HG03558 (cell line): ENCODE measurements at regions not wholly inside any gene's neighbourhood (a gene's known extent, or its start where the extent isn't known, plus 50 kb on each side); places are given as distances from the start of the nearest gene placed in this dataset.

Source experiments
- ATAC-seq: cut with Tn5 transposase; IDR thresholded peaks from one replicate; pipeline ENCODE4 v1.9.1; 2021; ENCODE audit warnings: moderate number of reproducible peaks; ENCODE audit not compliant: unreplicated experiment; ENCODE audit errors: extremely low read depth

DNA sequence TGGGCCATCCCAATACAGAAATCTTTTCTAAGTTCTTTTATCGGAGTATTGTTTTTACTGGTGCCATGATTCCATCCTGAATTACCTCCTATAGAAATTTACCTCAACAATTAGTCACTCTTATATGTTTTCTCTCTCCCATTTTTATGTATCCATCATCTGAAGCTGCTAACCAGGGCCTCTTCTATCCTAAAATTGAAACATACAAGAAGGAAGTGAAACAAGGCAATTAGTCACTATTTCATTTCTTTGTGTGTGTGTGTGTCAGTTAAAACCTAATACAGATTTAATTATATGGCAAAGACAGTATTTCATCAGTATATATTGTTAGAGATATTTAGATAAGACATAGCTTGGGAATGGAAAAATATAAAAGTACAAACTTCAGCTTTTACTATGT lies 148.4 kb upstream of the AHR start:
- ATAC-seq: no peak

DNA sequence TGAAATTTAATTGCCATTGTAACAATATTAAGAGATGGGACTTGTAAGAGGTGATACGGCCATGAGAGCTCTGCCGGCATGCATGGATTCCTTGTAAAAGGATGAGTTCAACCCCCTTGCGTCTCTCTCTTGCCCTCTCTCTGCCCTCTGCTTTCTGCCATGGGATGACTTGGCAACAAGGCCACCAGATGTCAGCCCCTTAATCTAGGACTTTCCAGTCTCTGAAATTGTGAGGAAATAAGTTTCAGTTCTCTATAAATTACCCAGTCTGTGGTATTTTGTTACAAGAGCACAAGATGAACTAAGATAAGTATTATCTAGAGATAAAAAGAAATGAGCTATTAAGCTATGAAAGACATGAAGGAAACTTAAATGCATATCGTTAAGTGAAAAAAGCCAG lies 145.7 kb upstream of the AHR start:
- ATAC-seq: no peak

GRCh38 chr7:17153536-17153935 lies 144.9 kb upstream of the AHR start:
- no peak for ATAC-seq

- no peak for ATAC-seq
Observed at GRCh38 chr7:17155529-17155928, 142.9 kb upstream of the AHR start.

DNA sequence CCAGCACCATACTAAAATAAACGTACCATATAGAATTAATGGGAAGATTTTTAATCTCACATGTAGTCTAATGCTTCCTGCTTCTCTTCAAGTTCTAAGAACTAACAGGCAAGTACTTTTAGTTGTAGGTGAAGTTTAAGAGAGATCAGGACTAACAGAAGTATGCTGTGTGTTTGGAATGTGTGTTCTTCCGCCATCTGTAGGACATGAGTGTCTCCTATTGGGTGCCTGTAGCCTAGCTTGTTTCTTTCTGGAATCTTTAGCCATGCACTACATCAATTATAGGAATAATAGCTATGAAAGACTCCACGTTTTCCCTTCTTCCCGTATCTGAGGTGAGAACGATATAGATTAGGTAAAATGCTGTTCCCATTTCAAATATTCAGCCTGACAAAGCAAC lies 140.2 kb upstream of the AHR start:
- no peak for ATAC-seq

- ATAC-seq: peak; percentile 78
Observed at GRCh38 chr7:17159500-17160037, 138.9 kb upstream of the AHR start.

DNA sequence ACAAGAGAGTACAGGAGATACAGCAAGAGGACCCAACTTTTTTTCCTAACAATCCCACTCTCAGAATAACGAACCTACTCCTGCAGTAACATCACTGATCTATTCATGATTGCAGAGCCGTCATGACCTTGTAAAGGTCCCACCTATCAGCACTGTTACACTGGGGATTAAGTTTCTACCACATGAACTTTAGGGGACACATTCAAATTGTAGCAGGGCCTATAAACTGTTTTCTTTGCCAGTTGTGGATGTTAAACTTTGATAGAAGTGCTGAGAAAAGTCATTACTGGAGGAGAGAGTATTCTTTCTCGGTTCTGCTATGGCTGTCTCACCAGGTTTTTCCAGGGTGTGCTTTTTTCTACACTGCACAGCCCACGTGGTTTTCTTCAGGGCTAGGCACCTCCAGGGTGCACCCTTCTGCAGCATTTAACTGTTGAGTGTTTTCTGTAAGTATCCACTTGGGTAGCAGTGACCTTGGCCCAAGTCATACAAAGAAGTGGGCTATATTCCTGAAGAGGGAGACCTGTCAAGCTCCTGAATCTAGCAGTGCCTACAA lies 131.6 kb upstream of the AHR start:
- peak; percentile 92 for ATAC-seq

DNA sequence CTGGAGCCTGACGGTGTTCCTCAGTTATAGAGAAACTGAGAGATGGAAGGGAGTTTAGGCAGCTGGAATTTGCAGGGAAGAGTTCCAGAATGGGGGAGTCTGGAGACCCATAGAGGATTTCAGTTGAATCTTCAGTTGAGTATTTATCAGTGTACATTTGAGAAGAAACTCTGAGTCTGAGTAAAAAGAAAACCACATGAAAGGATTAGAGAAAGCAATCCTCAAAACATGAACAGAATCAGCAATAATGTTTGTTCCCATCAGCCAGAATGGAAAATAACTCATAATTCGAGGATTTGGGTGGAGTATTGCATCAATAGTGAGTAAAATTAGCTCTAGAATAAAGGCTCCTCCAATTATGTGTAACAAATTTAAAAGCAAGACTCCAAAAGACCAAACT lies 130.0 kb upstream of the AHR start:
- no peak for ATAC-seq

- no peak for ATAC-seq
Observed at GRCh38 chr7:17171427-17171826, 127.0 kb upstream of the AHR start.

- ATAC-seq: no peak
Observed at GRCh38 chr7:17176371-17177032, 122.0 kb upstream of the AHR start.

DNA sequence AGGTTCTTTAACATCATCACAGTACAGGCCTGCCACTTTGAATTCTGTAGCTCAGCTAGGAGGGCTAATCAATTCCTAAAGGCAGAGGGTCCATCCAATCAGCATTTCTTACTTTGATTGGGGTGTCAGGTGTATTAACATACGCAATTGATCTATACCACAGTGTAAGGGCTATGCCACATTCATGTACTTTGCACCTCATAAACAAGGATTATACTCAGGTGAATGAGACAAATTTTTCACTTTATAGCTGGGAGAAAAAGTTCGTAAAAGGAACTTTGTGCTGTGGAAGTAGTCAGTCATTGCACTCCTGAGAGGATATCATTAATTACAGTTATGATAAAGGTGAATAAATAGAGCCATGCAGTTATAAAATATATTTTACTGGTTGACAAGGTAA lies 119.9 kb upstream of the AHR start:
- no peak for ATAC-seq

- ATAC-seq: no peak
Observed at GRCh38 chr7:17181482-17181881, 117.0 kb upstream of the AHR start.

DNA sequence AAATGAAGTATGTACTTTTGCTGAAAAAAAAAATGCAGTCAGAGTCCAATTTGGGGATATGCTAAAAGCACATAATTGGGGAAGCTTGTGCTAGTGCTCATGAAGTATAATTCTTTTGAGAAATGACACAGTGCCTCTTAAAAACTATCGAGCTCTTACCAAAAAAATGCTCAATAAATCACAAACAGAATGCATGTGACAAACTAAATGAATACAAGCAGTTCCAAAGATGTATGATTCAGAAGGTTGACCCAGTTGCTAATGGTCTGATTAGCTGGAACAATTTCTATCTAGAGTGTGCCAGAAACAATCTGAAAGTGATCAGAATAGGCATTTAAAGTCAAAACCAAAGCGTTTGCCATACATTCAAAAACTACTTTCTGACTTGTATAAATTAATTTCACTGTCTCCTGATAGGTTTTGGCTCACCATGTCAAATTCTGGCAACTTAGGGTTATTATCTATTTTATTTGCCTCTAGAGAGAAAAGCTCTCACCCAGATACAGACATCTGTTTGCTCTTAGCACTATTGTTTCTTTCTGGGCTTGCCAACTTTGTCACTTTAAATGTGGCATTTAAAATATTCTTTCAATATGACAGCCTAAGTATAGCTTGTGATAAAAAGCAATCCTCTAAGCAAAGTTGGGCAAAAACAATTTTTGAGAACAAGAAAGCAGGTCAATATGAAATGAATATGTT lies 114.7 kb upstream of the AHR start:
- ATAC-seq: no peak

DNA sequence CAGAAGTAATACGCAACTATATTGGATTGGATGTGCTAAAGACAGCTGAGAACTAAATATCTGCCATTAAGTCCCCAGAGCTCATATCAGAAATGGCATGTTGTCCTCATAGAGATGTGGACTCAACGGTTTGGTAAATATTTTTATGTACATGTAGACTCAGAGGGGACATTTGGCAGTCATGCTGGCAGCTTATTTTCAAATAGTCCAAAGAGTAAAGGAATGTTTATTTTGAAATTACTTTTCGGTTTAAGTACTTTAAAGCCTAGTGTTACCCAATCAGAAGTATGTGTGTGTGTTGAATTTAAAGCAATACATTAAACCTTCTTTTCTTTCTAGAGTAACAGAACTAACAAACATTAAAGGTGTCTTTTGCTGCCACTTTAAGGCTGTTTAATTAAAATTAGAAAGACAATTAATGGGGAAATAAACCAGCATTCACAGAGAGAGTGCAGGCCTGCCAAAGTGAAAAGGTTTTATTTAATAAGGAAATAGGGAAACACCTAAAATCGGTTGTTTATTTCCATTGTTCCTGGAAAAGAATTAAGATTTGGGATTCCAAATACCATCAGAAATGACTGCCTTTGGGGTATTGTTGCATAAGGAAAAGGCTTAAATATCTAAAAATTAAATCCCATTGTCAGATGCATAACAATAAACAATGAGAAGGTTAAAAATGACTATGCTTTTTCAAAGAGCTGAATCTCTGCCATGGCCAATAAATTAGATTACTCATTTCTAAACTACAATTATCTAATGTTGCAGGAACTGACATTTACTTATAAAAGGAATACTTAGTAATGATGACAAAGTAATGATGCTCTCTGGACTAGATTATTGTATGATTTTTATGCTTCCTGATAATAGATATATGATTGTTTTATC lies 113.4 kb upstream of the AHR start:
- peak; percentile 16 for ATAC-seq

DNA sequence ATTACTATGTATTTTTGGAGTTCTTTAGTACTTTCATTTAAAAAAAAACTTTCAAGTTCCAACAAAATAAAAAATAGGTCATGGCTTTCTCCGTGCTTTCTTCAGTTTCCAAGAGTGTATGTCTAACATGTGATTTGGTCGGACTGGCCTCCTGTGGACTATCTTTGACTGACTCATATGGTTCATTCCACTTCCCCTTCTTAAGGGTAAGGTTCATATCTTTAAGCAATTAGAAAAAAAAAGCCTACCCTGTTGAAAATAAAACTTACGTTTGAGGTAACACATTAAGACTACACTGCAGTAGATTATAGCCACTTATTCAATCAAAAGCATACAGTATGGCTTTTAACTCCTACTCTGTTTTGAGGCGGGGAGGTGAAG lies 112.8 kb upstream of the AHR start:
- peak; percentile 99 for ATAC-seq

- no peak for ATAC-seq
Observed at GRCh38 chr7:17186745-17187530, 111.5 kb upstream of the AHR start.

DNA sequence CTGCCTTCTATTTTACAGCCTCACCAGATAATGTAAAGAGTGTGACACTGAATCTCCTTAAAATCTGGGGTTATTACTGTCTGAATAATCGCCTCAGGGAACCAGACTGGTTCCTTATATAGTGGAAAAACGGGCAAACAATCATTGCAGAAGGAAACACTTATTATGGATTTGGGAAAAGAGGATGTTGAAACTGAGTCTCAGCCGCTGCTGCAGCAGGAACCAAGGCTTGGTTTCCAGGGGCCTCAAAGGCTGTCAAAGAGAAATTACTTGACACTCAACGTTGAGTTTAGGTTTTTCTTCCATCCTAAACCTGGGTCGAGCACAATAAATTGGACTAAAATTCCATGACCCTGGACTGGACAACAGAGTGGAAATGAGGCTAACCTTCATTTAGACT lies 103.8 kb upstream of the AHR start:
- no peak for ATAC-seq

- ATAC-seq: peak; percentile 84
Observed at GRCh38 chr7:17195576-17195975, 102.9 kb upstream of the AHR start.

GRCh38 chr7:17205910-17206309 lies 92.5 kb upstream of the AHR start:
- no peak for ATAC-seq

DNA sequence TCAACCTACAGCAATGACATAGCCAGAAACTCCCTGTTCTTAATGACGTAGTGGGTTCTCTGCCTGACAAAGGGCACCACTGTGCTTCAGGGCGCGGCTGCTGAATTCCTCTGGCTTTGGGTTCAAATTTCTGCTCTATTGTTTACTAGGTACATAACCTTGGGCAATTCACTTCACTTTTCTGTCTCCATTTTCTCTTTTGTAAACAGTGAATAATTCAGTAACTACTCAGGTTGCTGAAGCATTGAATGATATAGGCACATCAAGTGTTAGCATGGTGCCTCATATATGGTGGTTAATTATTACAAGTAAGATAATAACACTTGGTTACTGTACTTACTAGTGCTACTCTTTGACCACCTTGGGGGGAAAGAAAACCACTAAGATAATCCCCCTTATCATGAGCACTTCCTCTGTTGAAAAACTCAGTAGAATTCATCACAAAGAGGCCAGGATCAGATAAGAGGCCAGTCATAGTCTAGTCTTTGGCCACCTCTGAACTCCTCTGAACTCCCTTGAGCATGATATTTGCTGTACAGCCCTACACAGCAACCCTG lies 92.0 kb upstream of the AHR start:
- ATAC-seq: no peak
